ENCODE measurements at regions not wholly inside any gene's neighbourhood (a gene's known extent, or its start where the extent isn't known, plus 50 kb on each side); places are given as distances from the start of the nearest gene placed in this dataset.
"Not testable (repeated sequence)": the region's sequence is repeated elsewhere in the genome, so short reads cannot be mapped to it uniquely, and the experiment has no call there.

DNA sequence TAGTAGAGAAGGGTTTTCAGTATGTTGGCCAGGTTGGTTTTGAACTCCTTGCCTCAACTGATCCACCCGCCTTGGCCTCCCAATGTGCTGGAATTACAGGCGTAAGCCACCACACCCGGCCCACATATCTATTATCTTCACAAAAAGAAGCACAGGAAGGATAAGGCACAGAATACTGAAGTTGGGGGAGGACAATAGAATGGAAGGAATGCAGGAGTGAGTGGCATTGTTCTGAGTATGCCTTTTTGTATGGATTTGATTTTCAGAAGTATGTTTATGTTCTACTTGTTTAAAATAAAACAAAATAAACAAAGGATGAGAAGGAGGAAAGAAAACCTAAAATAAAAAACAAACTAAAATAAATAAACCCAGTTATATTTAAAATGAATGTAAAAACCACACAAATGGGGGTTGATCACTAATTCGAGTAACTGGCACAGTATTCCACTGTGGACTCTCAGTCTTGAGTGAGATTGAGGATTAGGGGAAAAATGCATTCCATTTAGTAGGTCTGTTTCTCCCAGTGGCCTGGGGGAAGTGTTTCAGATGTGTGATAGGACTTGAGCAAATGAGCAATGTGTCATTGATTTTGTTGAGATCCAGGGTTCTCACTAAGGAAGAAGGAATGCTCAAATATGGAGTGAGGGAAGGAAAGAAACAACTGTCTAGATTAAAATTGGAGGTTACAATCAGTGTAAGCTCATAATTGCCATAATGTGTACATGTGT lies 109.0 kb upstream of the C1QTNF7 start:
- Mint-ChIP-seq H3K36me3 (ENCODE audit: low read depth) (no peaks in the 10 kb centered on the region), H3K27me3 (ENCODE audit: low read depth) (peaks cover 13% of the 10 kb centered on the region), H3K27ac (no peak overlapping the region), H3K4me1 (ENCODE audit: low read depth) (no peaks in the 10 kb centered on the region), H3K4me3 (ENCODE audit: low read depth) (no peak overlapping the region), H3K9me3 (no peaks in the 10 kb centered on the region)
- intact Hi-C loops (cut with micrococcal nuclease): no loop called here
- no peak for DNase-seq (ENCODE audit: low spot score)

DNA sequence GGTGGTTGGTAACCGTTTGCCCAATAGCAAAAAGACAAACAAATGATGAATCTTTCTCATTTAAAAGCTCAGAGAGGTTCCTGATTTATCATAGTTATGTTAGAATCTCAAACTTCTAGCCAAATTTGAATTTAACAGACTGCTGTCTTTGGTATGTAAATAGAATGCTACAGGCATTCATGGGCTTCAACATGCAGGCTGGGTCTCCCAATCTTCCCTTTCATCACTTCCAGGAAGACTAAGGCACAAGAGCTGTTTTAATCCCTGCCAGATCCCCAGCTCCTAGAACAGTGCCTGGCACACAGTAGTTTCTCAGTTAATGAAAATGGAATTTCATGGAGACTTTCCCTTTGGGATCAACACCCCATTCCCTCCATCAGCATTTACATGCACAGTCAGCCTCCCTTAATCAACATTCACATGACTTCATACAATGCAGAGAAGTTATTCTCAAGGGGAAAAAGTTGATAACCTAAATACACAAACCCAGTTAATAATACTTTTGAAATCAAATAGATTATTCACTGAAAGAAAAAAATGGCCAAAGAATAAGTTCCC lies 107.6 kb upstream of the C1QTNF7 start:
- no peak overlapping the region for H3K4me3 Mint-ChIP-seq (ENCODE audit: low read depth)
- H3K27ac Mint-ChIP-seq: no peak overlapping the region
- no peaks in the 10 kb centered on the region for H3K36me3 Mint-ChIP-seq (ENCODE audit: low read depth)
- H3K4me1 Mint-ChIP-seq (ENCODE audit: low read depth): no peaks in the 10 kb centered on the region
- peaks cover 9% of the 10 kb centered on the region for H3K27me3 Mint-ChIP-seq (ENCODE audit: low read depth)
- intact Hi-C loops (cut with micrococcal nuclease): no loop called here
- no peaks in the 10 kb centered on the region for H3K9me3 Mint-ChIP-seq
- DNase-seq (ENCODE audit: low spot score): no peak

DNA sequence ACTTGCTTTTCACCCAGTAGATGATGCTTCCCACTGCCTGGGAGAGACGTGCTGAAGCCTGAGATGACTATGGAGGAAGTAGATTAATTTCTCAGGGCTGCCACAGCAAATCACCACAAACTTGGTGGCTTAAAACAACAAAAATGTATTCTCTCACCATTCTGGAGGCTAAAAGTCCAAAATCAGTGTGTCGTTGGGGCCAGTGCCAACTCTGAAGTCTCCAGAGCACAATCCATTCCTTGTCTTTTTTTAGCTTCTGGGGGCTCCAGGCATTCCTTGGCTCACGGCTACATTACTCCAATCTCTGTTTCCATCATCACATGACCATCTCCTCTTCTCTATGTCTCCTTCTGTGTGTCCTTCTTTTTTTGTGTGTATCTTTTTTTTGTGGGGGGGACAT lies 105.8 kb upstream of the C1QTNF7 start:
- Mint-ChIP-seq H3K27me3 (ENCODE audit: low read depth) (peaks cover 9% of the 10 kb centered on the region), H3K27ac (no peak overlapping the region), H3K4me1 (ENCODE audit: low read depth) (no peaks in the 10 kb centered on the region), H3K4me3 (ENCODE audit: low read depth) (no peak overlapping the region), H3K9me3 (no peaks in the 10 kb centered on the region), H3K36me3 (ENCODE audit: low read depth) (no peaks in the 10 kb centered on the region)
- intact Hi-C loops (cut with micrococcal nuclease): no loop called here
- no peak for DNase-seq (ENCODE audit: low spot score)

DNA sequence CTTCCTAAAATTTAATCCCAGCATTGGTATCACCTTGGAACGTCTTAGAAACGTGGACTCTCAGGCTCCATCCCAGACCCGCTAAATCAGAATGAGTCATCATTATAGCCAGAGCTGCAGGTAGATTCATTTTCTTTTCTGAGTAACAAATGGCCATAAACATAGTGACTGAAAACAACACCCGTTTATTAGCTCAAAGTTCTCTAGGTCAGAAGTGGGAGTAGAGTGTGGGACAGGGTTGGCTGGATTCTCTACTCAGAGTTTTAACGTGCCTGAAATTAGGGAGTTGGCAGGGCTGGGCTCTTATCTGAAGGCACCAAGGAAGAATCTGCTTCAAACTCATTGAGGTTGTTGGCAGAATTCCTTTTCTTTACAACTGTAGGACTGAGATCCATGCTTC lies 101.8 kb upstream of the C1QTNF7 start:
- Mint-ChIP-seq H3K4me1 (ENCODE audit: low read depth) (no peaks in the 10 kb centered on the region), H3K9me3 (no peaks in the 10 kb centered on the region), H3K27me3 (ENCODE audit: low read depth) (peaks cover 2% of the 10 kb centered on the region), H3K27ac (no peak overlapping the region), H3K4me3 (ENCODE audit: low read depth) (no peak overlapping the region), H3K36me3 (ENCODE audit: low read depth) (no peaks in the 10 kb centered on the region)
- DNase-seq (ENCODE audit: low spot score): no peak
- intact Hi-C loops (cut with micrococcal nuclease): no loop called here

DNA sequence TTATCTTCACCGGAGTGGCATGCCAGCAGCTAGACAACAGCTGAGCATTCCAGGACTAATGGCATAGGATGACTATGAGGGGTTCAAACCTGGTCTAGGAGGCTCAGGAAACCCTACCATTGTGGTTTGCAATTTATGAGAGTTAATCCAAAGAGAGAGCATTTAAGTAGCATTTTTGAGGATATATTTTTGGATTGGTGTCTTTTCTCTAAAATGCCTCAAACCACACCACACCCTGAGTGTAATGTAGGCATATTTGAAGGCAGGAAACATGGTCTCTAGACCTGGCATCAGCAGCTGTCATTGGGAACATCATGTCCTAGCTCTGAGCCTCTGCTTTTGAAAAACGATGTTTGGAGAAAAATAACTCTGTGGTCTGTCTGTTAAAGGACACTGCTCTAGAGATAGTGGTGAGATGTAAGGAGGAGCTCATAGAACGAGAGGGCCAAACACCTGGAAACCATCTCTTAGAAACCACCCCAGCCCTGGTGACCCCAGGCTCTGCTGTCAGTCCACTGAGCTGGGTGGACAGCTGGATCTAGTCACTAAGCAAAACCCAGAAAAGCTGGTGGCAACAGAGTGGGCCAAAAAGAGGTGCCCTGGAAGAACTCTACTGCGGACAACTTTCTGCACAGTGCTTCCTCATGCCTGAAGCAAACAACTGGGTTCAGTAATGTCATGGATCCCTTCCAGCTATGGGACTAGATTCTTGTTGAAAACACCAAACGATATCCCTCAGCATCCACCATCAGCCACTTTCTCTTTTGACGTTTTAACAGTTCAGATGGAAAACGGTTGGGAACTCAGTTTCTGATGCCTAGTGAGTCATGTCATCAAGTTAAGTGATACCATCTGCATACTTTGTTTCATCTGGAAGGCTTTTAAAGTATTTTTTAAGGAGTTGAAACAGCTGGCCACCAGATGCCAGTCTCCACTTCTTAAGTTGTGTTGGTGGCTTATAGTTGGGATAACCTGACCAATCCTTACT lies 100.2 kb upstream of the C1QTNF7 start:
- Mint-ChIP-seq H3K4me3 (ENCODE audit: low read depth) (no peak overlapping the region), H3K27ac (no peak overlapping the region), H3K4me1 (ENCODE audit: low read depth) (no peaks in the 10 kb centered on the region), H3K9me3 (no peaks in the 10 kb centered on the region), H3K27me3 (ENCODE audit: low read depth) (peaks cover 2% of the 10 kb centered on the region), H3K36me3 (ENCODE audit: low read depth) (no peaks in the 10 kb centered on the region)
- no peak for DNase-seq (ENCODE audit: low spot score)
- intact Hi-C loops (cut with micrococcal nuclease): no loop called here

DNA sequence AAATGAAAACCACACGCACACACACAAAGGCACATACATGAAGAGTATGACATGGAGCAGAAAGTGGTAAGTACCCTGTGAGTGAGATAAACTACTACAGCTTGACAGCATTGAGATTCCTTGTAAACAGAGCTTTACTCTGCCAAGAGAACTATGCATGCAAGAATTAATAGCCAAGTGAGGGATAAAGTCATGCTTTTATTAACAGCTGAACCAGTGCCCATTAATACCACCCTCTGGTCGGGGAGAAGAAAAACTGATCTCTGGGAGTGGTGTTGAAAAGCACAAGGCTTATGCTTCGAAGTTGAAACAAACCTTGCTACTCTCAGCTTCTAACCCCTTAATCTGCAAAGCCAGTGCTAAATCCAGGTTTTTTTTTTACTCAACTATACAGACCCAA lies 95.9 kb upstream of the C1QTNF7 start:
- H3K4me3 Mint-ChIP-seq (ENCODE audit: low read depth): no peak overlapping the region
- no peak for DNase-seq (ENCODE audit: low spot score)
- peaks cover 7% of the 10 kb centered on the region for H3K27me3 Mint-ChIP-seq (ENCODE audit: low read depth)
- intact Hi-C loops (cut with micrococcal nuclease): no loop called here
- H3K36me3 Mint-ChIP-seq (ENCODE audit: low read depth): no peaks in the 10 kb centered on the region
- H3K4me1 Mint-ChIP-seq (ENCODE audit: low read depth): no peaks in the 10 kb centered on the region
- H3K27ac Mint-ChIP-seq: no peak overlapping the region
- no peaks in the 10 kb centered on the region for H3K9me3 Mint-ChIP-seq

DNA sequence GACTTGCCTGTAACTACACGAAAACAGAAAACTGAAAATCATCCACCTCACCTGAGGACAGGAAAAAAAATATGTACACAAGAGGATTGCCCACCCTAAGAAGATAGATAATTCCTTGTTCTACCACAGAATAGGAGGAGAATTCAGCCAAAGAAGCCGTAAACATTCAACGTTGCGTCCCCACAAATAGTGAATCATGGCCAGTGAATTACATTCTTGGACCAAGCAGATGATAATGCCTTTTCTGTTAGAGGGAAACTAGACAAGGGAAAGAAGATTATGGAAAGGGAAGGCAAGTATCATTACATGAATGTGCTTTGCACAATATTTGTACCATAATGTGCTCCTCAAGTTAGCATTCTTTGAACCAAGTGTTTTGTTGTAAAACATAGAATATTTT lies 95.5 kb upstream of the C1QTNF7 start:
- Mint-ChIP-seq H3K36me3 (ENCODE audit: low read depth) (no peaks in the 10 kb centered on the region), H3K4me1 (ENCODE audit: low read depth) (no peaks in the 10 kb centered on the region), H3K4me3 (ENCODE audit: low read depth) (no peak overlapping the region), H3K9me3 (no peaks in the 10 kb centered on the region), H3K27me3 (ENCODE audit: low read depth) (peaks cover 8% of the 10 kb centered on the region), H3K27ac (no peak overlapping the region)
- intact Hi-C loops (cut with micrococcal nuclease): no loop called here
- DNase-seq (ENCODE audit: low spot score): no peak

DNA sequence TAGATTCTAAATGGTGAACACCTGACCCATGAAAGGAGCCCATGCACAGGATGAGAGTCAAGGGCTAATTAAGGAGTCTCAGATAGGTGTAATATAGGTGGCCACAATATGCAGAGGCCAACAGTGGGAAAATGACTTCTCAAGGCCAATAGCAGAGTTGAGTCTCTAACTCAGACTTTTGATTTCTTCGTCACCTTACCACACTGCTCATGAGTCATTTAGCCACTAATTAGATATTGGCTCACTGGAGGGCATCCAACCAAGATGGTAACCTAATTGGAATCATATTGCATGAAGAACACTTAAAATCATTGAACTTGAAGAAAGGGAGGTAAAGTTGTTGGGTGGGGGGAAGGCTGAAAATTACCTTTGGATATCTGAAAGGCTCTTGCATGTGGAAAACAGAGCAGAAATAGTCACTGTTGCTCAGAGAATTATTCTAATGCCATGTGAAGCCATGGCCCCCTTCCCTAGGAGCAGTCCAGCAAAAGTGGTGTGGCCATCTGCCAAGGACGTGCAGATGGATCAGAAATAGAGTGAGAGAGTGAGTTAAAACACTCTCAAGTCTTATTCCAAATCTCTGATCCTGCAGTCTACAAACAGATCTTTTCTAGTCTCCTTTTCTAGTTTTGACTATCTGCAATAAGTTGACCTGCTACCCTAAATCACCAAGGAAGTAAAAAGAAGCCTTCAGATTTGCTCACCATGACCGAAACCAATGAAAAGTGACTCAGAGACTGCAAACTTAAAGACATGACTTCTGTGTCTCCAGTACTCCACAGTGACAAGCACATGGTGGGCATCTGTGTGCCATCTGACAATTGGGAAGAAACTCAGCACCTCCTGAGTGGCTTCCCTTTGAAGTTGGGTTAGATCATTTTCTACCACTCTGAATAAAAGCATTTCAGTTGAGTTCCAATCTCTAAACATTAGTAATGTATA lies 93.9 kb upstream of the C1QTNF7 start:
- no peak for DNase-seq (ENCODE audit: low spot score)
- H3K27ac Mint-ChIP-seq: no peak overlapping the region
- H3K9me3 Mint-ChIP-seq: no peaks in the 10 kb centered on the region
- no peak overlapping the region for H3K4me3 Mint-ChIP-seq (ENCODE audit: low read depth)
- peaks cover 11% of the 10 kb centered on the region for H3K27me3 Mint-ChIP-seq (ENCODE audit: low read depth)
- no peaks in the 10 kb centered on the region for H3K36me3 Mint-ChIP-seq (ENCODE audit: low read depth)
- intact Hi-C loops (cut with micrococcal nuclease): no loop called here
- no peaks in the 10 kb centered on the region for H3K4me1 Mint-ChIP-seq (ENCODE audit: low read depth)

DNA sequence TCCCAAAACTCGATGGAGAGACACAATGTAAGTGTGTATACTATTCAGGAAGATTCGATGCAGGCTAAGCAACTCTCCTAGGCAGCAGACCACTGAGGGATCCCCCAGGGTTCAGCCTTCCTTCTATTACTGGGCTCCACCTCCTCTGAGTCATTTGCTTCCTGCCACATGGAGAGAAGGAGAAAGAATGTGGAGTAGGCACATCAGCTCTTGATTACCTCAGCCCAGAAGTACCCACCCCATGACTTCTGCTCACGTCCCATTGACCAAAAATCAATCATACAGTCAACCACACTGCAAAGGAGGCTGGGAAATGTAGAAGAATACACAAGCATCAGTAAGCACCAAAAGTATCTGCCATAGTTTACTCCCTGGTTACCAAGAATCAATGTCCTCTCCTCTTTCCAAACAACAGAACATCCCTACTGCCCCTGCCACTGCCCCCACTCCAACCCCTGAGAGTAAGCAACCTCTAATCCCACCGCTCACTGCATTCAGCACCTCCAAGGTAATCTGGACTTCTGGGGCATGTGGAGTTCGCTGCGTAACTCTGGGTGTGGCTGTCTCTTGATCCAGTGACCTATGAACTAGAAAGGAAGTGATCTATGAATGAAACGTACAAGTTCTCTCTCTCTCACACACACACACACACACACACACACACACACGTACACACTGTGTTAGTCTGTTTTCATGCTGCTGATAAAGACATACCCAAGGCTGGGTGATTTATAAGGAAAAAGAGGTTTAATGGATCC lies 91.2 kb upstream of the C1QTNF7 start:
- Mint-ChIP-seq H3K4me1 (ENCODE audit: low read depth) (no peaks in the 10 kb centered on the region), H3K27me3 (ENCODE audit: low read depth) (peaks cover 20% of the 10 kb centered on the region), H3K36me3 (ENCODE audit: low read depth) (no peaks in the 10 kb centered on the region), H3K4me3 (ENCODE audit: low read depth) (no peak overlapping the region), H3K27ac (no peak overlapping the region), H3K9me3 (no peaks in the 10 kb centered on the region)
- no peak for DNase-seq (ENCODE audit: low spot score)
- intact Hi-C loops (cut with micrococcal nuclease): no loop called here

DNA sequence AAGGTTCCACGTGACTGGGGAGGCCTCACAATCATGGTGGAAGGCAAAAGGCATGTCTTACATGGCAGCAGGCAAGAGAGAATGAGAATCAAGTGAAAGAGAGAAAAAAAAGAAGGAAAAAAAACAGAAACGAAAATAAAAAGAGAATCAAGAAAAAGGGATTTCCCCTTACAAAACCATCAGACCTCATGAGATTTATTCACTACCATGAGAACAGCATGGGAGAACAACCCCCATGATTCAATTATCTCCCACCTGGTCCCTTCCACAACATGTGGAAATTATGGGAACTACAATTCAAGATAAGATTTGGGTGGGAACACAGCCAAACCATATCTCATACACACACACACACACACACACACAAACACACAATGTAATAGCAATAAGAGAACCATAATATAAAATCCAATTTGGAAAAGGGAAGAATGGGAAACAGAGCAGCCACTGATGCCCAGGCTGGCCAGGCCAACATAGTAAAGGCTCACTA lies 90.6 kb upstream of the C1QTNF7 start:
- H3K9me3 Mint-ChIP-seq; H3K27ac Mint-ChIP-seq; DNase-seq (ENCODE audit: low spot score); intact Hi-C loops (cut with micrococcal nuclease); H3K36me3 Mint-ChIP-seq (ENCODE audit: low read depth); H3K4me3 Mint-ChIP-seq (ENCODE audit: low read depth); H3K4me1 Mint-ChIP-seq (ENCODE audit: low read depth): not testable (repeated sequence)
- H3K27me3 Mint-ChIP-seq (ENCODE audit: low read depth): peaks cover 20% of the 10 kb centered on the region

DNA sequence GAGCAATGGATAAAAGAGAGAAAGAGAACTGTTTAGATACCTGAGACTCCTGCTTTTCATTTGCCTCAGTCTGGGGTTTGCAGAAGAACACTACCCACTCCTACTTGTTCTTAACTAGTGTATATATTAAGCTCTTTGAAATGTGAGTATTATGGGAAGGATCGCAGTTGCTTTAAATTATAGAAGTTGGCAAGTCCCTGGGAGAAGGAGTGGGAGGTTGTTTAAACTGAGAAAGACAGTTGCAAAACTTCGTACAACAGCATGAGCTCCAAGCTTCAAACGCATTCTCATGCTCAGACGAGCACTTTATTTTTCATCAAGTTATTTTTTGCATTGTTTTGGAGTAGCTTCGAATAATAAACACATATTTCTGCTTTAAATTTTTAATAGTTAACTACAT lies 88.1 kb upstream of the C1QTNF7 start:
- no peak for DNase-seq (ENCODE audit: low spot score)
- Mint-ChIP-seq H3K4me1 (ENCODE audit: low read depth) (peaks cover 2% of the 10 kb centered on the region), H3K4me3 (ENCODE audit: low read depth) (no peak overlapping the region), H3K36me3 (ENCODE audit: low read depth) (no peaks in the 10 kb centered on the region), H3K27me3 (ENCODE audit: low read depth) (peaks cover 17% of the 10 kb centered on the region), H3K27ac (no peak overlapping the region), H3K9me3 (no peaks in the 10 kb centered on the region)
- intact Hi-C loops (cut with micrococcal nuclease): no loop called here

DNA sequence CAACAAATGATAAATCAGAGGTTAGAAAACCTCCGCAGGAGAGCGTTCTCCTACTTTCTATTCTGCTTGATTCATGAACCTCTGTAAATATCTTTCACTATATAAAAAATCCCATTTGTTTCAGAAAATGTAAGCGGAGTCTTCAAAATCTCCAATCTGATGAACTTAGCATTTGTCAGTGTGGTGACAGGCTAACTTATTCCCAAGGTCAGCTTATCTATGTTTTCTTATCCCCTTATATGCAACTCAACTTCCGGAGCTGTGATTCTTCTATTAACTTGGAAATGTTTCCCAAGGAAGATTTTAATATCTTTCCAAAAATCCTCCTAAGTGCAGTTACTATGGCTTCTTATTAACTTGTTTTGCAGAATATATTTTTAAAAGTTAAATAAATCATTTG lies 87.5 kb upstream of the C1QTNF7 start:
- Mint-ChIP-seq H3K27me3 (ENCODE audit: low read depth) (peaks cover 18% of the 10 kb centered on the region), H3K4me3 (ENCODE audit: low read depth) (no peak overlapping the region), H3K4me1 (ENCODE audit: low read depth) (peaks cover 2% of the 10 kb centered on the region), H3K9me3 (no peaks in the 10 kb centered on the region), H3K27ac (no peak overlapping the region), H3K36me3 (ENCODE audit: low read depth) (no peaks in the 10 kb centered on the region)
- no peak for DNase-seq (ENCODE audit: low spot score)
- intact Hi-C loops (cut with micrococcal nuclease): no loop called here

All from activated T-helper 2 cell treated with anti-CD3 and anti-CD28 coated beads, Interferon-gamma antibody, Interleukin-2, Interleukin-4, amounts not matched to agents 10 μg/mL and 5 μg/mL and 100 μg/mL, durations not matched to agents 14 hours and 24 hours and 36 hours (primary cell).